ENCODE measurements at regions not wholly inside any gene's neighbourhood (a gene's known extent, or its start where the extent isn't known, plus 50 kb on each side); places are given as distances from the start of the nearest gene placed in this dataset.

DNA sequence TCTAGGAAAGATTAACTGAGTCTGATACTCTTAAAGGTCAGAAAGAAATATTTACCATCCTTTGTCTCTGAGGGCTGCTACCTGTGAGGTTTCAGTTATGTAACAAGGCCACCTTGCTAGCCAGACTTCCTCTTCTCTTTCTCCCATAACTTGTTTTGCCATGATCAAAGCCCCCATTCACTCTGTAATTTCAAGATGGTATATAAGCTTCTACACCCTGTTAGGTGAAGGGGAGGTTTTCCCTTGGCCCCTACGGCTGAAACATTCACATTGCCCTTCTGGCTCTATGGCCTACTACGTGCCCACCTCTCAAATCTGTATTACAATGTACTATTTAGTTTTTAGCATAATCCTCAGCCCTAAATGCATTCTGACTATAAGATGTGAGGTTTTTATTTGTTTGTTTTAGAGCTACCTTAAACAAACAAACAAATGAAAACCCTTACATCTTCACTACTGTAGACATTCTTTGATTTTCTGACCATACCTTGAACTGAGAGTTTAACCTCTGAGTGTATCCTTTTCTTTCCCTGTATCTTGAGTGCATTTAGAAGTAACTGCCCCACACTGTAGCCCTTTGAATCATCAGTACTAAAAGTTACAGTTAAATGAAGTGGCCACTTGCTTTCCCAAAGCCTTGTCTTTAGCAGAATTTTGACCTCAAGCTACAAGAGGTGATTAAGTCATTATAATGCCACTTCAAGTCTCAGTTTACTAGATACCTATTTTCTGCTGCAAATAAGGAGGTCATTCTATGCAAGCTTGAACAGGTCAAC is 332.2 kb downstream of the SOCS6 start:
- H3K36me3 ChIP-seq = no peaks in the 10 kb centered on the region
- DNase-seq (no peak), ATAC-seq (no peak)
- no peak overlapping the region for H3K4me3 ChIP-seq
- H3K27ac ChIP-seq = no peak overlapping the region
- no peaks in the 10 kb centered on the region for H3K9me3 ChIP-seq
- no peaks in the 10 kb centered on the region for H3K4me1 ChIP-seq
- H3K27me3 ChIP-seq = no peaks in the 10 kb centered on the region
- intact Hi-C loops (cut with DNase I) = no loop called here
- no peak for TF ChIP-seq CTCF (IDR thresholded peaks at IDR 0.05)

GRCh38 chr18:70617020-70617763 is 328.3 kb downstream of the SOCS6 start:
- DNase-seq (no peak), ATAC-seq (no peak)
- Histone ChIP-seq H3K4me3 (no peak overlapping the region), H3K9me3 (no peaks in the 10 kb centered on the region), H3K4me1 (no peaks in the 10 kb centered on the region), H3K36me3 (no peaks in the 10 kb centered on the region), H3K27me3 (no peaks in the 10 kb centered on the region), H3K27ac (no peak overlapping the region)
- TF ChIP-seq CTCF (IDR thresholded peaks at IDR 0.05) = no peak
- intact Hi-C loops (cut with DNase I) = no loop called here

- TF ChIP-seq CTCF (IDR thresholded peaks at IDR 0.05) = no peak
- ATAC-seq (no peak), DNase-seq (no peak)
- no peaks in the 10 kb centered on the region for H3K27me3 ChIP-seq
- no peak overlapping the region for H3K4me3 ChIP-seq
- no peaks in the 10 kb centered on the region for H3K4me1 ChIP-seq
- intact Hi-C loops (cut with DNase I) = no loop called here
- H3K27ac ChIP-seq = no peak overlapping the region
- H3K9me3 ChIP-seq = no peaks in the 10 kb centered on the region
- no peaks in the 10 kb centered on the region for H3K36me3 ChIP-seq
These were observed 311.5 kb downstream of the SOCS6 start for GRCh38 chr18:70600225-70600925.

DNA sequence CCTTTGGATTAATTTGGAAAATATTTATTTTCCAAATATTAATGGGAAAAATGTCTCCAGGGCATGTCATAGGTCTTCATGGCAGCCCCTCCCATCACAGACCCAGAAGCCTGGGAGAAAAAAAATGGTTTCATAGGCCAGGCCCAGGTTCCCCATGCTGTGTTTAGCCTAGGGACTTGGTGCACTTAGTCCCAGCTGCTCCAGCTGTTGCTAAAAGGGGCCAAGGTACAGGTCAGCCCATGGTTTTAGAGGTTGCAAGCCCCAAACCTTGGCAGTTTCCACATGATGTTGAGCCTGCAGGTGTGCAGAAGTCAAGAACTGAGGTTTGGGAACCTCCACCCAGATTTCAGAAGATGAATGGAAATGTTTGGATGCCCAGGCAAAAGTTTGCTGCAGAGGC is 309.6 kb downstream of the SOCS6 start:
- Histone ChIP-seq H3K4me1 (no peaks in the 10 kb centered on the region), H3K4me3 (no peak overlapping the region), H3K36me3 (no peaks in the 10 kb centered on the region), H3K27ac (no peak overlapping the region), H3K27me3 (no peaks in the 10 kb centered on the region), H3K9me3 (no peaks in the 10 kb centered on the region)
- no peak for TF ChIP-seq CTCF (IDR thresholded peaks at IDR 0.05)
- intact Hi-C loops (cut with DNase I) = no loop called here
- DNase-seq = no peak
- no peak for ATAC-seq

DNA sequence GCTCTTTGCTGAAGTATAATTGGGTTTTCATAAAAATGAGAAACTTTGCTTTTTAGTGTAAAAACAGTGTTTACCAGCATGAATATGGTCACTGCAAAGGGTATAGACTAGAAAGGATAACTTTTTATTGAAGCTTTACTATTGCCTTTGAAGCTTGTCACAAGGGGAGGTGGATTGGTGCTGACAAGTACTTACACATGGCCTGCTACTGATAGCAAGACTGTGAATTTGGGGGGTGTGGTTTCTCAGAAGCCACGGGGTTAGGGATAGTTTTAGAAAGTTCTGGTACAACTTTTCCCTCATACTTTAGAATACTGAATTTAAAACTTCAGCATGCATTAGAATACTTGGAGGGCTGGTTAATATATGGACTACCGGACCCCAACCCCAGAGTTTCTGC is 294.1 kb downstream of the SOCS6 start:
- DNase-seq (no peak), ATAC-seq (no peak)
- H3K27me3 ChIP-seq = no peaks in the 10 kb centered on the region
- no peak overlapping the region for H3K4me3 ChIP-seq
- H3K36me3 ChIP-seq = no peaks in the 10 kb centered on the region
- no peak for TF ChIP-seq CTCF (IDR thresholded peaks at IDR 0.05)
- H3K9me3 ChIP-seq = peaks cover 0 to 34% of the 10 kb centered on the region in 2 donors
- H3K4me1 ChIP-seq = no peaks in the 10 kb centered on the region
- no peak overlapping the region for H3K27ac ChIP-seq
- intact Hi-C loops (cut with DNase I) = no loop called here

Data from left lung (tissue), 4 donors.